OCI-LY7 (cell line): ENCODE measurements at regions not wholly inside any gene's neighbourhood (a gene's known extent, or its start where the extent isn't known, plus 50 kb on each side); places are given as distances from the start of the nearest gene placed in this dataset.

Source experiments
- BruUV-seq: library from RNA; stranded (reverse); fragments of 400-500 nt; replicated peaks from 2 replicates; lab custom pipeline; 2021; lab: Mats Ljungman, UMichigan
- CTCF ChIA-PET: fragments of 300-600 bp; sonication (Branson Sonifier 250); formaldehyde crosslinking; loops from one replicate; lab custom pipeline; 2022; ENCODE audit warnings: antibody characterized with exemption; ENCODE audit not compliant: unreplicated experiment; lab: Charles Lee
- POLR2A ChIA-PET: fragments of 300-600 bp; sonication (Branson Sonifier 250); formaldehyde crosslinking; loops from one replicate; lab custom pipeline; 2022; ENCODE audit warnings: antibody characterized with exemption; lab: Charles Lee
- DNase-seq: peaks from one replicate; pipeline ENCODE4 v3.0.0-alpha.2; 2015; ENCODE audit warnings: low spot score
- H2AFZ ChIP-seq: fragments of 200-600 bp; sonication (generic), shearing (Covaris generic); 2 replicates; pipeline ENCODE4 v1.6.1; 2014; ENCODE audit warnings: mild to moderate bottlenecking, antibody characterized with exemption, low read length, moderate library complexity
- H3K27ac ChIP-seq: fragments of 200-600 bp; sonication (generic); 2 replicates; pipeline ENCODE4 v1.5.1; 2014; ENCODE audit warnings: mixed run types, low read depth, mild to moderate bottlenecking, moderate library complexity, low read length, inconsistent platforms; ENCODE audit not compliant: poor library complexity, severe bottlenecking
- H3K36me3 ChIP-seq: fragments of 200-600 bp; sonication (generic); 2 replicates; pipeline ENCODE4 v1.6.1; 2014; ENCODE audit warnings: mild to moderate bottlenecking, antibody characterized with exemption, low read length, moderate library complexity, mixed read lengths; ENCODE audit not compliant: insufficient read depth
- H3K4me1 ChIP-seq: fragments of 200-600 bp; sonication (generic); 2 replicates; pipeline ENCODE4 v1.5.1; 2014; ENCODE audit warnings: mild to moderate bottlenecking, low read length; ENCODE audit not compliant: insufficient read depth, poor library complexity, severe bottlenecking
- H3K4me2 ChIP-seq: fragments of 200-600 bp; sonication (generic); 2 replicates; pipeline ENCODE4 v1.6.1; 2014; ENCODE audit warnings: mild to moderate bottlenecking, low read length
- H3K4me3 ChIP-seq: fragments of 200-600 bp; sonication (generic); 2 replicates; pipeline ENCODE4 v1.5.1; 2014; ENCODE audit warnings: mild to moderate bottlenecking, low read depth, low read length; ENCODE audit not compliant: poor library complexity, severe bottlenecking
- H3K79me2 ChIP-seq: fragments of 200-600 bp; sonication (generic); 2 replicates; pipeline ENCODE4 v1.6.1; 2016; ENCODE audit warnings: low read depth, mild to moderate bottlenecking, low read length, moderate library complexity, mixed read lengths; ENCODE audit not compliant: insufficient read depth
- H3K9me2 ChIP-seq: fragments of 200-600 bp; sonication (generic); 2 replicates; pipeline ENCODE4 v1.6.1; 2016; ENCODE audit warnings: mild to moderate bottlenecking, low read length, mixed read lengths; ENCODE audit not compliant: insufficient read depth
- H3K9me3 ChIP-seq: fragments of 200-600 bp; sonication (generic); 2 replicates; pipeline ENCODE4 v1.6.1; 2014; ENCODE audit warnings: mild to moderate bottlenecking, mixed run types, low read length, mixed read lengths
- H4K20me1 ChIP-seq: fragments of 200-600 bp; sonication (generic); 2 replicates; pipeline ENCODE4 v1.6.1; 2014; ENCODE audit warnings: mild to moderate bottlenecking, antibody characterized with exemption, low read length, moderate library complexity, mixed read lengths; ENCODE audit not compliant: insufficient read depth
- CTCF ChIP-seq: fragments of 200-600 bp; sonication (generic); conservative IDR thresholded peaks from 2 replicates; pipeline ENCODE4 v1.5.1; 2014; ENCODE audit warnings: mild to moderate bottlenecking, antibody characterized with exemption, low read length, moderate library complexity, mixed read lengths
- EZH2phosphoT487 ChIP-seq: fragments of 200-600 bp; sonication (generic); IDR thresholded peaks from 2 replicates; pipeline ENCODE4 v1.6.1; 2018; ENCODE audit warnings: low read depth, borderline replicate concordance, mild to moderate bottlenecking, mixed run types, antibody characterized with exemption, low read length, moderate library complexity, mixed read lengths
- intact Hi-C: fragments of 100-400 bp; cut with micrococcal nuclease; formaldehyde crosslinking; loops from one replicate; pipeline ENCODE4 v1.10.0; 2022; ENCODE audit not compliant: unreplicated experiment

- TF ChIP-seq EZH2phosphoT487 (no peak), CTCF (no peak)
- Histone ChIP-seq H3K4me1 (no peaks in the 10 kb centered on the region), H3K4me2 (no peak overlapping the region), H3K4me3 (no peak overlapping the region), H3K27ac (no peak overlapping the region), H3K79me2 (no peaks in the 10 kb centered on the region), H3K9me3 (no peaks in the 10 kb centered on the region), H3K36me3 (no peaks in the 10 kb centered on the region), H2AFZ (no peak overlapping the region), H4K20me1 (no peaks in the 10 kb centered on the region), H3K9me2 (no peaks in the 10 kb centered on the region)
- BruUV-seq = no TSS peak
- ChIA-PET CTCF (no interaction called here), POLR2A (no interaction called here)
- intact Hi-C loops = no loop called here
- no peak for DNase-seq
These were observed 124.6 kb upstream of the ZNF648 start for GRCh38 chr1:182185842-182186756.

- H3K4me1 ChIP-seq = no peaks in the 10 kb centered on the region
- H3K9me3 ChIP-seq = no peaks in the 10 kb centered on the region
- BruUV-seq = no TSS peak
- H2AFZ ChIP-seq = no peak overlapping the region
- no peak for DNase-seq
- no peak overlapping the region for H3K4me3 ChIP-seq
- H3K27ac ChIP-seq = no peak overlapping the region
- ChIA-PET POLR2A (no interaction called here), CTCF (no interaction called here)
- H3K9me2 ChIP-seq = no peaks in the 10 kb centered on the region
- no peak for TF ChIP-seq CTCF
- TF ChIP-seq EZH2phosphoT487 = no peak
- H3K4me2 ChIP-seq = no peak overlapping the region
- no peaks in the 10 kb centered on the region for H4K20me1 ChIP-seq
- H3K36me3 ChIP-seq = no peaks in the 10 kb centered on the region
- intact Hi-C loops = no loop called here
- no peaks in the 10 kb centered on the region for H3K79me2 ChIP-seq
These were observed 123.6 kb upstream of the ZNF648 start for GRCh38 chr1:182185136-182185535.

GRCh38 chr1:182183606-182184005 is 122.1 kb upstream of the ZNF648 start:
- CTCF ChIA-PET = interaction anchor here (0.5 kb wide), 1 partner anchor 106 kb away, joined by 3 read pairs; no protein-coding TSS in a partner anchor
- no peaks in the 10 kb centered on the region for H3K9me2 ChIP-seq
- no peaks in the 10 kb centered on the region for H3K9me3 ChIP-seq
- no peak overlapping the region for H3K27ac ChIP-seq
- H2AFZ ChIP-seq = no peak overlapping the region
- intact Hi-C loops = no loop called here
- no peak overlapping the region for H3K4me2 ChIP-seq
- H3K36me3 ChIP-seq = no peaks in the 10 kb centered on the region
- no peaks in the 10 kb centered on the region for H3K79me2 ChIP-seq
- no peak for TF ChIP-seq EZH2phosphoT487
- no TSS peak for BruUV-seq
- H4K20me1 ChIP-seq = no peaks in the 10 kb centered on the region
- no peak overlapping the region for H3K4me3 ChIP-seq
- no peaks in the 10 kb centered on the region for H3K4me1 ChIP-seq
- DNase-seq = no peak
- POLR2A ChIA-PET = no interaction called here
